ENCODE measurements at regions not wholly inside any gene's neighbourhood (a gene's known extent, or its start where the extent isn't known, plus 50 kb on each side); places are given as distances from the start of the nearest gene placed in this dataset.
"Not testable (repeated sequence)": the region's sequence is repeated elsewhere in the genome, so short reads cannot be mapped to it uniquely, and the experiment has no call there.

DNA sequence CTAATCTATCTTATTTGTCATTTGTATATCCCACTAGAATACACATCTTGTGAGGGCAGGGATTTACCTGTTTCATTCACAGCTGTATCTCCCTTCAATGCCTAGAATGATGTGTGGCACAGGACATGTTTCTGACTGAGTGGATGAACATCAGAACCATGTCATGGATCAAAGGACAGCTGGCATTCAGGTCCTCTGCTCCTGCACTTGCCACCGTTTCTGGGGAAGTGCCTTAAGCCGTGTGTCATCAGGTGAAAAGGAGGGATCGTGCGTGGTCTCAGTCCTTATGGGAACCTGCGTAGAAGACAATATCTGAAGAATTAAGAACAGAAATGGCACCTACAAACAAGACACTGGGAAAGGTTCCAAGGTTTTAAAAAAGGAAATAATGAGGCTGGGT, 206.1 kb upstream of the GATA6 start:
- no peaks in the 10 kb centered on the region for H3K27me3 ChIP-seq
- H3K9me3 ChIP-seq = no peaks in the 10 kb centered on the region
- intact Hi-C loops (cut with DNase I) = no loop called here
- TF ChIP-seq, protein P1, sequence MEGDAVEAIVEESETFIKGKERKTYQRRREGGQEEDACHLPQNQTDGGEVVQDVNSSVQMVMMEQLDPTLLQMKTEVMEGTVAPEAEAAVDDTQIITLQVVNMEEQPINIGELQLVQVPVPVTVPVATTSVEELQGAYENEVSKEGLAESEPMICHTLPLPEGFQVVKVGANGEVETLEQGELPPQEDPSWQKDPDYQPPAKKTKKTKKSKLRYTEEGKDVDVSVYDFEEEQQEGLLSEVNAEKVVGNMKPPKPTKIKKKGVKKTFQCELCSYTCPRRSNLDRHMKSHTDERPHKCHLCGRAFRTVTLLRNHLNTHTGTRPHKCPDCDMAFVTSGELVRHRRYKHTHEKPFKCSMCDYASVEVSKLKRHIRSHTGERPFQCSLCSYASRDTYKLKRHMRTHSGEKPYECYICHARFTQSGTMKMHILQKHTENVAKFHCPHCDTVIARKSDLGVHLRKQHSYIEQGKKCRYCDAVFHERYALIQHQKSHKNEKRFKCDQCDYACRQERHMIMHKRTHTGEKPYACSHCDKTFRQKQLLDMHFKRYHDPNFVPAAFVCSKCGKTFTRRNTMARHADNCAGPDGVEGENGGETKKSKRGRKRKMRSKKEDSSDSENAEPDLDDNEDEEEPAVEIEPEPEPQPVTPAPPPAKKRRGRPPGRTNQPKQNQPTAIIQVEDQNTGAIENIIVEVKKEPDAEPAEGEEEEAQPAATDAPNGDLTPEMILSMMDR (IDR thresholded peaks at IDR 0.05) = no peak
- no peaks in the 10 kb centered on the region for H3K4me1 ChIP-seq
- no peak overlapping the region for H3K27ac ChIP-seq
- no peak for DNase-seq (ENCODE audit: low spot score in 2 of 2)
- no peaks in the 10 kb centered on the region for H3K36me3 ChIP-seq
- no peak overlapping the region for H3K4me3 ChIP-seq

DNA sequence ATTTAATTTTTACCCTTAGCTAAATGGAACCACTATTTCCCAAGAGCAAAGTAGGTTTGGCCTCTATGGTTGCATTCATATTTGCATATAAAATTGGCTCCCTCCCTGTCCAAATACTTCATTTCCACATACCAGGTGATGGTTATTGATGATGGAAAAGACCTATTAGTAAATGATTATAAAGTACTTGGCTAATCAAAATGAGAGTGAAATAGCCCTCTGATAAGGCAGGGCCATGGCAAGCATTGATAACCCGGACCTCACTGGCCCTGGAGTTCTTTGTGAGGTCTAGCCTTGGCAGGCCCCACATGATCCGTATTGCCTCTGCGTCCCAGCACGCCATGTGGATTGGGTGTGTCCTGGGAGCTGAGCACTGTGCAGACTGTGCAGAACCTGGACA, 201.1 kb upstream of the GATA6 start:
- DNase-seq (ENCODE audit: low spot score in 2 of 2) = no peak

DNA sequence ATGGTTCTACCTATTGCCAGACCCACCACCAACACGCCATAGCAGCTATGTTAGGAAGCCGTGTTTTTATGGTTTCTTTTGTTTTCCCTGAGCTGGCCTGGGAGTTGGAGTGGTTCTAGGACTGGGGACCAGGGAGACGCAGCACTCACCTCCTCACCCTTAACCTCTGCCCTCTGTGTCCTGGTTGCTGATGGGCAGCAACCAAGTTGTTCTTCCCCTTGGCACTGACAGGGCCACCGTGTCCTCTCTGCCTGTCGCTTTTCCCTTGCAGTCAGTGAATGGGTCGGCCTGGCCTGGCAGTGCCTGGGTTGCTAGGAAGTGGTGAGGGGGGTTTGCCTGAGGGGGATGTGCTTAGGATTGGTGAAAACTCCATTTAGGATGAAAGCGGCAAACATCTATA, 197.1 kb upstream of the GATA6 start:
- intact Hi-C loops (cut with DNase I) = no loop called here
- Histone ChIP-seq H3K36me3 (no peaks in the 10 kb centered on the region), H3K4me3 (no peak overlapping the region), H3K27me3 (no peaks in the 10 kb centered on the region), H3K27ac (no peak overlapping the region), H3K9me3 (no peaks in the 10 kb centered on the region), H3K4me1 (no peaks in the 10 kb centered on the region)
- TF ChIP-seq, protein P1 (IDR thresholded peaks at IDR 0.05) = no peak
- DNase-seq (ENCODE audit: low spot score in 2 of 2) = no peak

More for the DNA sequence above, 201.1 kb upstream of the GATA6 start:
- Histone ChIP-seq H3K27ac (no peak overlapping the region), H3K36me3 (no peaks in the 10 kb centered on the region), H3K4me1 (no peaks in the 10 kb centered on the region), H3K4me3 (no peak overlapping the region), H3K9me3 (no peaks in the 10 kb centered on the region), H3K27me3 (no peaks in the 10 kb centered on the region)
- intact Hi-C loops (cut with DNase I) = no loop called here
- TF ChIP-seq, protein P1 (IDR thresholded peaks at IDR 0.05) = no peak

DNA sequence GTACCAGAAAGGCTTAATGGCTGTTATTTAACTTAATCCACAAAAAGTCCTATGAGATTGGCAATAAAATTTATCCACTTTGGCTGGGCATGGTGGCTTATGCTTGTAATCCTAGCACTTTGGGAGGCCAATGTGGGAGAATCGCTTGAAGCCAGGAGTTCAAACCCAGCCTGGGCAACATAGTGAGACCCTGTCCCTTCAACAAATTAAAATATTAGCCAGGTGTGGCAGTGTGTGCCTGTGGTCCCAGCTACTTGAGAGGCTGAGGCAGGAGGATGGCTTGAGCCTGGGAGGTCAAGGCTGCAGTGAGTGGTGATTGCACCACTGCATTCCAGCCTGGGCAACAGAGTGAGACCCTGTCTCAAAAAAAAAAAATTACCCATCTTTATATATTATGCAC, 193.4 kb upstream of the GATA6 start:
- H3K27ac ChIP-seq; H3K27me3 ChIP-seq; H3K9me3 ChIP-seq; intact Hi-C loops (cut with DNase I); H3K36me3 ChIP-seq; DNase-seq (ENCODE audit: low spot score in 2 of 2); H3K4me1 ChIP-seq; H3K4me3 ChIP-seq: not testable (repeated sequence)

DNA sequence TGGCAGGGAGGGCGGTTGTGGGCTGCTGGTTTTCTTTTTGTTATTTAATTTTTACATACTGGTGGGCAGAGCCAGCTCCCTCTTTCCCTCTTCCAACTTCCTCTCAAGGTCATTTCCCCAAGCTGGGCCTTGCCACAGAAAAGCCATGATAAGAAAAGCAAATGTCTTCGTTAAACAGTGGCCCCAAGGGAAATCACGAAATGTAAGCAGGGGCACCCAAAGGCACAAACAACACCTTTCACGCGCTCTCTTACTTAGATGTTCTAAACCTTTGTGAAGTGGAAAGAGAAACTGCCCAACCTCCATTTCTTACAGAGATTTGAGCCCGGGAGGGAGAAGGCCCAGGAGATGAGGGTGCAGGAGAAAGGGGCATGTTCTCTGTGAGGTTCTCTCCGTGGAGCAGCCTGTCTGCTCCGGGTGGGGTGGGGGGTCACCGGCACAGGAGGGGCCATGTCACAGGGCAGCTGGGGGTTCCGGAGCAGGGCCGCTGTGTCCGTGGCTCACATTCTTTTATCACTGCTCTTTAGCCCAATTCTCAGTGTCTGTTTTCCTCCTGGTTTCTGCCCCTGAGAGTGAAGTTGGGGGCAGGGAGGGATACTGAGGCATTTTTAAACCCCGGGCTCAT, 190.7 kb upstream of the GATA6 start:
- DNase-seq (ENCODE audit: low spot score in 2 of 2) = no peak
- intact Hi-C loops (cut with DNase I) = no loop called here
- Histone ChIP-seq H3K9me3 (no peaks in the 10 kb centered on the region), H3K27ac (no peak overlapping the region), H3K36me3 (no peaks in the 10 kb centered on the region), H3K4me1 (no peaks in the 10 kb centered on the region), H3K27me3 (no peaks in the 10 kb centered on the region), H3K4me3 (no peak overlapping the region)
- TF ChIP-seq, protein P1 (IDR thresholded peaks at IDR 0.05) = no peak

DNA sequence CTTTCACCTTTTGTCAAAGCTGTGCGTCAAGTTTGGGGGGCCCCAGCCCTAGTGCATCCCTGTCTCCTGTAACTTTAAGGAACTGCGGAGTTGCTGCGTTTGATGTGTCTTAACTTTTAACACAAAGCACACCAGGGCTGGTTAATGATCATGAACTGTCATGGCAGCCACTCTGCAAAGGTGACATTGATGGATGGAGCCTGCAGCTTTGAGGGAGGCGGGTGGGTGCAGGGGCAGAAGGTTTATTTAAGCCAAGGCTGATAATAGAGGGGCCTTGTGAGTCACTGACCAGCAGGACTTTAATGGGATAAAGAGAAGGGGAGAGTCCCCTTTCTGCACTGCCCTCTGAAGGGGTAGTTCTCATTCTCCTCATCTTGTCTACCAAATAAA, 190.2 kb upstream of the GATA6 start:
- Histone ChIP-seq H3K27me3 (no peaks in the 10 kb centered on the region), H3K9me3 (no peaks in the 10 kb centered on the region), H3K36me3 (no peaks in the 10 kb centered on the region), H3K27ac (no peak overlapping the region), H3K4me3 (no peak overlapping the region), H3K4me1 (no peaks in the 10 kb centered on the region)
- DNase-seq (ENCODE audit: low spot score in 2 of 2) = no peak
- intact Hi-C loops (cut with DNase I) = no loop called here
- TF ChIP-seq, protein P1 (IDR thresholded peaks at IDR 0.05) = no peak

Data from ascending aorta (tissue), 2 donors.